HepG2 (cell line): ENCODE measurements at regions not wholly inside any gene's neighbourhood (a gene's known extent, or its start where the extent isn't known, plus 50 kb on each side); places are given as distances from the start of the nearest gene placed in this dataset.

Experiments
- EEA1 ChIP-seq: sonication (generic); formaldehyde crosslinking; IDR thresholded peaks from 2 replicates; pipeline ENCODE4 v1.5.1; 2020; ENCODE audit warnings: mild to moderate bottlenecking, missing genetic modification reagents, borderline replicate concordance
- KDM1A ChIP-seq: IDR thresholded peaks from 2 replicates; pipeline ENCODE4 v1.6.1; 2016; ENCODE audit warnings: missing compliant biosample characterization
- MXI1 ChIP-seq: IDR thresholded peaks from 3 replicates; pipeline ENCODE4 v1.6.1; 2012; ENCODE audit warnings: low read depth, low read length, inconsistent platforms, borderline replicate concordance
- RCOR2 ChIP-seq: IDR thresholded peaks from 2 replicates; pipeline ENCODE4 v1.6.1; 2016; ENCODE audit warnings: missing biosample characterization, missing genetic modification reagents
- TBX2 ChIP-seq: sonication (generic); formaldehyde crosslinking; IDR thresholded peaks from 2 replicates; pipeline ENCODE4 v1.5.0; 2020; ENCODE audit warnings: missing genetic modification reagents, mild to moderate bottlenecking, borderline replicate concordance
- TCF7L2 ChIP-seq: IDR thresholded peaks from 2 replicates; pipeline ENCODE4 v1.6.1; 2011; ENCODE audit warnings: mild to moderate bottlenecking, low read depth, low read length, moderate library complexity
- ZBTB4 ChIP-seq: sonication (generic); formaldehyde crosslinking; IDR thresholded peaks from 2 replicates; pipeline ENCODE4 v1.4.0; 2020; ENCODE audit warnings: missing genetic modification reagents, mild to moderate bottlenecking, borderline replicate concordance
- ZNF253 ChIP-seq: sonication (generic); formaldehyde crosslinking; IDR thresholded peaks from 2 replicates; pipeline ENCODE4 v1.8.0; 2022; ENCODE audit warnings: mild to moderate bottlenecking, missing genetic modification reagents, borderline replicate concordance
- ZNF260 ChIP-seq: sonication (generic); formaldehyde crosslinking; IDR thresholded peaks from 2 replicates; pipeline ENCODE4 v1.4.0; 2020; ENCODE audit warnings: missing genetic modification reagents, low read depth, mild to moderate bottlenecking, borderline replicate concordance

DNA sequence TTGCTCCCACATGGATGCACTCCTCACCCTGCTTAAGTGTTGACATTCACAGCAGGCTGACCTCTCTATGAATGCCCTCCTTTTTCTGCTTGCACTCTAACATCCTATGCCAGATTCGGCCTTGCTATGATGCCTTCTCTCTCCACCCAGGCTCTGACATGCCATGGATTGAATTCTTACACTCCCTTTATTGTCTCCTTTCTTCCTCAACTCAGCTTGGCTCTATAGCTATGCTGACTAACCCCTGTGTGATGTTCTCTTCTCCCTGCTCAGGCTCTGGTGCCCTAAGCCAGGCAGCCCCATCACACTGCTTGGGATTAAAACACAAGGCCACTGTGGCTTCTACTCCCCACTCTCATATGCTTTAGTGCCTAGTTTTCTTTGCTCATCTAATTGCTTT lies 563.7 kb downstream of the NSUN3 start:
- TF ChIP-seq ZBTB4 (CRISPR knock-in tag) = no peak
- TF ChIP-seq TBX2 = no peak
- no peak for TF ChIP-seq KDM1A (CRISPR knock-in tag)
- no peak for TF ChIP-seq ZNF253 (CRISPR knock-in tag)
- no peak for TF ChIP-seq TCF7L2
- TF ChIP-seq ZNF260 (CRISPR knock-in tag) = no peak
- TF ChIP-seq MXI1 = no peak
- no peak for TF ChIP-seq RCOR2 (CRISPR knock-in tag)
- no peak for TF ChIP-seq EEA1
